ENCODE measurements at regions not wholly inside any gene's neighbourhood (a gene's known extent, or its start where the extent isn't known, plus 50 kb on each side); places are given as distances from the start of the nearest gene placed in this dataset.

- no peak overlapping the region for H3K4me3 Mint-ChIP-seq
Measured at GRCh38 chr5:3741374-3741770, 145.7 kb downstream of the IRX1 start.

DNA sequence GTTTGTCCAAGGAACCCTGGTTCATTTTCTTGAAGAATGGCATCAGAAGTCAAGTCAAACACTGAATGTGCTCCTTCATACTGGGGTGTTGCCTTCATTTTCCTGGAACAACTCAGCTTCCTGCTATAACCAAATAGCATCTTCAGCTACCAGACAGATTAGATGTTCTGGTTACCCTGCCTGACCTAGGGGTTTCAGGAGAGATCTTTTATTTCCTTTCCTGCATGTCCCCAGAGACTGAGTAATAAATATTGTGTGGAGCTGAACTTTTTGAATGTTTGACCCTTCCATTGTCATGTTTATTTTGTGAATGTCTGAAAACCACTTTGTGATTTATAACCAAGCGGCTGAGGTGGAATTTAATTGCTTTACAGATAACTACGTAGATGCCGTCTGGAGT is 147.1 kb downstream of the IRX1 start:
- Histone ChIP-seq H3K36me3 (ENCODE audit: insufficient read depth) (no peaks in the 10 kb centered on the region), H3F3A (replicated peaks; ENCODE audit: low read depth) (no peaks in the 10 kb centered on the region), H3K4me2 (no peak overlapping the region), H3K27me3 (ENCODE audit: insufficient read depth) (no peaks in the 10 kb centered on the region), H3K4me1 (ENCODE audit: insufficient read depth) (no peaks in the 10 kb centered on the region), H3K9me2 (ENCODE audit: insufficient read depth) (0 out of 2 replicates have a peak, but pooled peaks cover 6% of the 10 kb centered on the region), H3K27ac (ENCODE audit: low read depth) (no peak overlapping the region), H4K20me1 (replicated peaks; ENCODE audit: insufficient read depth) (no peaks in the 10 kb centered on the region), H3K4me3 (no peak overlapping the region), H3K79me2 (replicated peaks; ENCODE audit: insufficient read depth) (no peaks in the 10 kb centered on the region), H2AFZ (no peak overlapping the region)
- Mint-ChIP-seq H3K36me3 (ENCODE audit: low read depth) (peaks cover 12% of the 10 kb centered on the region), H3K27ac (no peak overlapping the region), H3K4me1 (no peaks in the 10 kb centered on the region; the same call in 2 of the 3 replicates), H3K27me3 (ENCODE audit: insufficient read depth, low read depth, poor library complexity) (no peaks in the 10 kb centered on the region), H3K4me3 (no peak overlapping the region), H3K9me3 (peaks cover 17% of the 10 kb centered on the region)
- ATAC-seq, result no peak
- DNase-seq (ENCODE audit: low spot score), result no peak
- TF ChIP-seq EZH2 (IDR thresholded peaks at IDR 0.05; ENCODE audit: low read depth, unreplicated experiment), result no peak
- TF ChIP-seq ZNF462 (CRISPR knock-in tag; IDR thresholded peaks at IDR 0.05), result no peak
- TF ChIP-seq POLR2AphosphoS5 (IDR thresholded peaks at IDR 0.05; ENCODE audit: low read depth), result no peak
- TF ChIP-seq NANOG (IDR thresholded peaks at IDR 0.05; ENCODE audit: borderline replicate concordance), result no peak
- TF ChIP-seq STAT1 (IDR thresholded peaks at IDR 0.05; ENCODE audit: unreplicated experiment), result no peak
- no peak for TF ChIP-seq JUNB (IDR thresholded peaks at IDR 0.05; ENCODE audit: unreplicated experiment)
- no peak for TF ChIP-seq EZH2phosphoT487 (IDR thresholded peaks at IDR 0.05; ENCODE audit: unreplicated experiment)
- TF ChIP-seq, protein P1, sequence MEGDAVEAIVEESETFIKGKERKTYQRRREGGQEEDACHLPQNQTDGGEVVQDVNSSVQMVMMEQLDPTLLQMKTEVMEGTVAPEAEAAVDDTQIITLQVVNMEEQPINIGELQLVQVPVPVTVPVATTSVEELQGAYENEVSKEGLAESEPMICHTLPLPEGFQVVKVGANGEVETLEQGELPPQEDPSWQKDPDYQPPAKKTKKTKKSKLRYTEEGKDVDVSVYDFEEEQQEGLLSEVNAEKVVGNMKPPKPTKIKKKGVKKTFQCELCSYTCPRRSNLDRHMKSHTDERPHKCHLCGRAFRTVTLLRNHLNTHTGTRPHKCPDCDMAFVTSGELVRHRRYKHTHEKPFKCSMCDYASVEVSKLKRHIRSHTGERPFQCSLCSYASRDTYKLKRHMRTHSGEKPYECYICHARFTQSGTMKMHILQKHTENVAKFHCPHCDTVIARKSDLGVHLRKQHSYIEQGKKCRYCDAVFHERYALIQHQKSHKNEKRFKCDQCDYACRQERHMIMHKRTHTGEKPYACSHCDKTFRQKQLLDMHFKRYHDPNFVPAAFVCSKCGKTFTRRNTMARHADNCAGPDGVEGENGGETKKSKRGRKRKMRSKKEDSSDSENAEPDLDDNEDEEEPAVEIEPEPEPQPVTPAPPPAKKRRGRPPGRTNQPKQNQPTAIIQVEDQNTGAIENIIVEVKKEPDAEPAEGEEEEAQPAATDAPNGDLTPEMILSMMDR (conservative IDR thresholded peaks at IDR 0.05; ENCODE audit: low read depth in 2 of 2), result no peak

More at GRCh38 chr5:3741374-3741770, 145.7 kb downstream of the IRX1 start:
- no peak overlapping the region for H3K4me2 ChIP-seq
- H3K27ac ChIP-seq (ENCODE audit: low read depth), result no peak overlapping the region
- no peak for ATAC-seq
- Mint-ChIP-seq H3K4me1 (peaks cover 6% of the 10 kb centered on the region; the same call in 2 of the 3 replicates), H3K27me3 (ENCODE audit: insufficient read depth, low read depth, poor library complexity) (no peaks in the 10 kb centered on the region), H3K9me3 (peaks cover 3% of the 10 kb centered on the region), H3K36me3 (ENCODE audit: low read depth) (peaks cover under 1% of the 10 kb centered on the region), H3K27ac (no peak overlapping the region)
- 0 out of 2 replicates have a peak, but pooled peaks cover 6% of the 10 kb centered on the region for H3K9me2 ChIP-seq (ENCODE audit: insufficient read depth)
- H4K20me1 ChIP-seq (replicated peaks; ENCODE audit: insufficient read depth), result no peaks in the 10 kb centered on the region
- TF ChIP-seq EZH2 (IDR thresholded peaks at IDR 0.05; ENCODE audit: low read depth, unreplicated experiment) (no peak), ETS1 (IDR thresholded peaks at IDR 0.05) (no peak), STAT1 (IDR thresholded peaks at IDR 0.05; ENCODE audit: unreplicated experiment) (no peak)
- H3K4me3 ChIP-seq, result no peak overlapping the region
- no peaks in the 10 kb centered on the region for H3K27me3 ChIP-seq (ENCODE audit: insufficient read depth)
- no peak overlapping the region for H2AFZ ChIP-seq
- H3K36me3 ChIP-seq (ENCODE audit: insufficient read depth), result no peaks in the 10 kb centered on the region
- DNase-seq (ENCODE audit: low spot score), result no peak
- H3K4me1 ChIP-seq (ENCODE audit: insufficient read depth), result no peaks in the 10 kb centered on the region
- no peaks in the 10 kb centered on the region for H3F3A ChIP-seq (replicated peaks; ENCODE audit: low read depth)
- H3K79me2 ChIP-seq (replicated peaks; ENCODE audit: insufficient read depth), result no peaks in the 10 kb centered on the region

Measured in GM23338 (cell line).